T-cell (primary cell): ENCODE measurements at regions not wholly inside any gene's neighbourhood (a gene's known extent, or its start where the extent isn't known, plus 50 kb on each side); places are given as distances from the start of the nearest gene placed in this dataset.
"Not testable (repeated sequence)": the region's sequence is repeated elsewhere in the genome, so short reads cannot be mapped to it uniquely, and the experiment has no call there.

ENCODE experiments used
- ATAC-seq, 4 experiments: fragments of 200-7000 bp in 3 of 4; fragments of 150-1000 bp in 1 of 4; cut with Tn5 transposase; replicated peaks in 1 of 4; 1 replicate in 3 of 4; 2 replicates in 1 of 4; pipeline ENCODE4 v1.10.0; 2021; ENCODE audit warnings: moderate library complexity in 3 of 4, mild to moderate bottlenecking in 2 of 4, moderate number of reproducible peaks in 1 of 4
- CTCF ChIA-PET, 2 donors: fragments of 300-600 bp; sonication (Branson Sonifier 250); formaldehyde crosslinking; loops; one replicate each; lab custom pipeline; 2022; ENCODE audit warnings: antibody characterized with exemption in 2 of 2; lab: Charles Lee
- POLR2A ChIA-PET, 2 donors: fragments of 300-600 bp; sonication (Branson Sonifier 250); formaldehyde crosslinking; loops; one replicate each; lab custom pipeline; 2022; ENCODE audit warnings: antibody characterized with exemption in 2 of 2; lab: Charles Lee
- DNase-seq, 35 experiments: peaks; one replicate each; pipeline versions ENCODE4 v3.0.0 to v3.0.0-alpha.2; 2013 to 2023
- H3K27ac ChIP-seq: one replicate; pipeline ENCODE4 v1.5.1; 2013; ENCODE audit warnings: low read length
- H3K27me3 ChIP-seq, 2 experiments: replicated peaks in 1 of 2; 1 replicate in 1 of 2; 2 replicates in 1 of 2; pipeline versions ENCODE4 v1.6.1 to v1.7.0; 2013; ENCODE audit warnings: low read length in 1 of 2, mixed read lengths in 1 of 2; ENCODE audit not compliant: control insufficient read depth in 2 of 2, insufficient read depth in 2 of 2; ENCODE audit errors: extremely low read depth in 1 of 2
- H3K36me3 ChIP-seq, 2 donors: 1 replicate in 1 of 2; 2 replicates in 1 of 2; pipeline versions ENCODE4 v1.6.1 to v1.7.0; 2013; ENCODE audit warnings: low read length in 1 of 2; ENCODE audit not compliant: control insufficient read depth in 2 of 2, insufficient read depth in 1 of 2; ENCODE audit errors: extremely low read depth in 1 of 2
- H3K4me1 ChIP-seq, 2 experiments: 1 replicate in 1 of 2; 2 replicates in 1 of 2; pipeline versions ENCODE4 v1.6.1 to v1.7.0; 2013; ENCODE audit warnings: low read length in 2 of 2, mixed read lengths in 1 of 2; ENCODE audit not compliant: insufficient read depth in 2 of 2, control insufficient read depth in 1 of 2; ENCODE audit errors: extremely low read depth in 1 of 2
- H3K4me3 ChIP-seq, 2 donors: 1 replicate in 1 of 2; 2 replicates in 1 of 2; pipeline versions ENCODE4 v1.5.1 to v1.7.0; 2013; ENCODE audit warnings: mild to moderate bottlenecking in 2 of 2, low read length in 1 of 2, moderate library complexity in 1 of 2; ENCODE audit not compliant: control insufficient read depth in 1 of 2; ENCODE audit errors: extremely low read depth in 1 of 2
- H3K9me3 ChIP-seq: 2 replicates; pipeline ENCODE4 v1.7.0; 2013
- H3K27ac Mint-ChIP-seq, 2 donors: one replicate each; pipeline ENCODE4 v1.8.0; 2020 to 2021; ENCODE audit warnings: mild to moderate bottlenecking in 2 of 2, mixed read lengths in 2 of 2
- H3K27me3 Mint-ChIP-seq, 2 donors: one replicate each; pipeline ENCODE4 v1.8.0; 2021 to 2022; ENCODE audit warnings: mixed read lengths in 2 of 2
- H3K36me3 Mint-ChIP-seq: one replicate; pipeline ENCODE4 v1.8.0; 2021; ENCODE audit warnings: mixed read lengths
- H3K4me1 Mint-ChIP-seq, 3 donors: one replicate each; pipeline ENCODE4 v1.8.0; 2020 to 2022; ENCODE audit warnings: mixed read lengths in 3 of 3, mild to moderate bottlenecking in 1 of 3
- H3K4me3 Mint-ChIP-seq, 3 donors: one replicate each; pipeline ENCODE4 v1.8.0; 2020 to 2022; ENCODE audit warnings: mild to moderate bottlenecking in 3 of 3, mixed read lengths in 3 of 3, moderate library complexity in 3 of 3
- H3K9me3 Mint-ChIP-seq, 3 donors: one replicate each; pipeline ENCODE4 v1.8.0; 2020 to 2022; ENCODE audit warnings: mixed read lengths in 3 of 3
- WGBS: methylation state at CpG from one replicate; pipeline ENCODE4 v1.1.5; 2013; ENCODE audit warnings: missing lambda C conversion rate; ENCODE audit not compliant: insufficient coverage; 5-methylcytosine and 5-hydroxymethylcytosine counted together

DNA sequence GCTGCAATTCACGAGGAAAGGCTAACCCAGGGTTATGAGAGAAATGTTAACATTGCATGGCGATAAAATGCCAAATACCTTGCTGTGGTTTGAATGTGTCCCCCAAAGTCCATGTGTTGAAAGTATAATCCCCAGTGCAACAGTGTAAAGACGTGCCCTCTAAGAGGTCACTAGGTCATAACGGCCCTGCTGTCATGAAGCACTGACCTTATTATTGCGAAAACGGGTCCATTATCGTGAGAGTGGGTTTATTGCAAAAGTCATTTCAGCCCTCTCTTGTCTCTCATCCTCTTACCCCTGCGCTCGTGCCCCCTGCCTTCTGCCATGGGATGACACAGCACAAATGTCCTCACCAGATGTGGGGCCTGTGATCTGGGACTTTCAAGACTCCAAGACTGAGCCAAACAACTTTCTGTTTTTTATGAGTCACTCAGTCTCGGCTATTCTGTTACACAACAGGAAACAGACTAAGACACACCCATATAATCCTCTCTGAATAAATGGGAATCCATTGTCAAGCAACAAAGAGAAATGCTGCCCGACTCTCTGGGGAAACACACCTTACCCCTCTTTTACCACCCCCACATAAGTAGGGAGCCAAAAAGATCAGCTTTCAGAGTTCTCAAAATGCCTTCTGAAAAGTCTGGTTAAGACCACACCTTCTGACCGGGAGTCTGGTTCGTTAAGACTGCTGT is 73.1 kb upstream of the UCN3 start:
- peaks cover 41 to 73% (median 71%) of the 10 kb centered on the region in 3 donors for H3K4me1 Mint-ChIP-seq

DNA sequence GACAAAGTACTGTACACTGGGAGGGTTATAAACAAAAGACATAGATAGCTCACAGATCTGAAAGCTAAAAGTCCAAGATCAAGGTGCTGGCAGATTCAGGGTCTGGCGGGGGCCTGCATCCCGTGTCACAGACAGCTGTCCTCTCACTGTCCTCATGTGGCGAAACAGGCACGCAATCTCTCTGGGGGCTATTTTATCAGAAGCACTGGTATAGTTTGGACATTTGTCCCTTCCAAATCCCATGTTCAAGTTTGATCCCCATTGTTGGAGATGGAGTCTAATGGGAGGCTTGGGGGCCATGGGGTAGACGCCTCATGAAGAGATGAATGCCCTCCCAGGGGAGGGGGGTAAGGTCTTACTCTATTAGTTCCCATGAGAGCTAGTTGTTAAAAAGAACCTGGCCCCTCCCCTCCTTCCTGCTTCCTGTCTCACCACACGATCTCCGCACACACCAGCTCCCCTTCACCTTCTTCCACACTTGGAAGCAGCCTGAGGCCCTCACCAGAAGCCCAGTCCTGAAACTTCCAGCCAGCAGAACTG is 72.5 kb upstream of the UCN3 start:
- ChIA-PET CTCF (interaction anchor here in 1 of 2 donors (0.7 to 1.2 kb wide), 2 partner anchors 150 to 480 kb away, joined by 3 read pairs; no protein-coding TSS in a partner anchor), POLR2A (no interaction called here)
- peaks cover 0 to 1% of the 10 kb centered on the region in 2 donors for H3K27me3 Mint-ChIP-seq
- H3K27ac Mint-ChIP-seq = peak overlapping the region; percentile 93 to 100
- peak overlapping the region; percentile 69 to 92 (median 86) for H3K4me3 Mint-ChIP-seq
- Histone ChIP-seq H3K27ac (peak overlapping the region; percentile 97), H3K4me1 (peaks cover 25 to 51% of the 10 kb centered on the region in 2 experiments), H3K36me3 (peaks cover 0 to 3% of the 10 kb centered on the region in 2 donors), H3K27me3 (no peaks in the 10 kb centered on the region), H3K4me3 (peak overlapping the region; percentile 50 to 52), H3K9me3 (no peaks in the 10 kb centered on the region)
- peaks cover 46 to 79% (median 78%) of the 10 kb centered on the region in 3 donors for H3K4me1 Mint-ChIP-seq
- ATAC-seq (peak; percentile 32 to 61 (median 50)), DNase-seq (peak in 27 of 35 experiments; percentile 2 to 59 (median 24))
- H3K36me3 Mint-ChIP-seq = no peaks in the 10 kb centered on the region
- WGBS = no CpG with 5 or more reads among the region's 7 CpGs
- H3K9me3 Mint-ChIP-seq = peaks cover 0 to 4% (median 0%) of the 10 kb centered on the region in 3 donors

More for the DNA sequence above, 73.1 kb upstream of the UCN3 start:
- peak overlapping the region; percentile 69 to 92 (median 86) for H3K4me3 Mint-ChIP-seq
- no peaks in the 10 kb centered on the region for H3K36me3 Mint-ChIP-seq
- H3K9me3 ChIP-seq = no peaks in the 10 kb centered on the region
- H3K27me3 Mint-ChIP-seq = peaks cover 0 to 7% of the 10 kb centered on the region in 2 donors
- WGBS = 39% methylated on average over 10 of the region's 13 CpGs
- H3K36me3 ChIP-seq = peaks cover 0 to 3% of the 10 kb centered on the region in 2 donors
- H3K4me3 ChIP-seq = peak overlapping the region; percentile 50 to 52
- H3K27me3 ChIP-seq = no peaks in the 10 kb centered on the region
- POLR2A ChIA-PET = no interaction called here
- ATAC-seq = peak; percentile 65 to 75 (median 74)
- peak overlapping the region; percentile 93 to 100 for H3K27ac Mint-ChIP-seq
- peak overlapping the region; percentile 97 for H3K27ac ChIP-seq
- H3K9me3 Mint-ChIP-seq = peaks cover 0 to 4% (median 0%) of the 10 kb centered on the region in 3 donors
- CTCF ChIA-PET = interaction anchor here in 1 of 2 donors (0.7 to 1.2 kb wide), 2 partner anchors 150 to 479 kb away, joined by 3 read pairs; no protein-coding TSS in a partner anchor
- peak; percentile 18 to 76 (median 51) for DNase-seq
- H3K4me1 ChIP-seq = peaks cover 19 to 46% of the 10 kb centered on the region in 2 experiments

DNA sequence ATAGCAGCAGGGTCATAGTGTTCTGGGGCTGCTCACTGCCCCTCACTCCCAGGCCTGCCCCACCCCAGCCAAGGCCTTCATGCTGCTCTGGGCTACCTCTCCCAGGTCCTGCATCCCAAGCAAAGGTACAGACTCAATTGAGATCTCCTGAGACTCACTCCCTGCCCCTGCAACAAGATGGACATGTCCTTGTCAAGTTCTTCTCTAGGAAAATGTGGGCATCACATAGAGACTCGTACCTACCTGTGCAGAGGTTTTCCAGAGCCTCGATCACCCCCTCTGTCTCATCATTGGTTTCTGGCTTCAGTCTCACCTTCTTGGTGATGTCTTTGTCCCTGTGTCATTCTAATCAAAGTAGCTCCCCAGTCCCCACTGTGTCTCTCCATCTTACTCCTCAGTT is 71.8 kb upstream of the UCN3 start:
- H3K27me3 ChIP-seq, H3K9me3 Mint-ChIP-seq, ATAC-seq, H3K9me3 ChIP-seq, POLR2A ChIA-PET, H3K36me3 Mint-ChIP-seq, H3K27me3 Mint-ChIP-seq, H3K36me3 ChIP-seq: not testable (repeated sequence)
- Histone ChIP-seq H3K27ac (peak overlapping the region; percentile 74), H3K4me3 (peak overlapping the region; percentile 50 to 53), H3K4me1 (peaks cover 32 to 58% of the 10 kb centered on the region in 2 experiments)
- WGBS = 30% methylated on average over 2 of the region's 2 CpGs
- peak overlapping the region; percentile 69 to 92 (median 86) for H3K4me3 Mint-ChIP-seq
- DNase-seq = peak in 1 of 35 experiments; percentile 9
- H3K4me1 Mint-ChIP-seq = peaks cover 53 to 86% (median 85%) of the 10 kb centered on the region in 3 donors
- H3K27ac Mint-ChIP-seq = peak overlapping the region; percentile 93 to 100
- CTCF ChIA-PET = interaction anchor here in 1 of 2 donors (1.2 to 1.5 kb wide), 2 partner anchors 12 to 481 kb away, joined by 3 to 4 read pairs; no protein-coding TSS in a partner anchor

DNA sequence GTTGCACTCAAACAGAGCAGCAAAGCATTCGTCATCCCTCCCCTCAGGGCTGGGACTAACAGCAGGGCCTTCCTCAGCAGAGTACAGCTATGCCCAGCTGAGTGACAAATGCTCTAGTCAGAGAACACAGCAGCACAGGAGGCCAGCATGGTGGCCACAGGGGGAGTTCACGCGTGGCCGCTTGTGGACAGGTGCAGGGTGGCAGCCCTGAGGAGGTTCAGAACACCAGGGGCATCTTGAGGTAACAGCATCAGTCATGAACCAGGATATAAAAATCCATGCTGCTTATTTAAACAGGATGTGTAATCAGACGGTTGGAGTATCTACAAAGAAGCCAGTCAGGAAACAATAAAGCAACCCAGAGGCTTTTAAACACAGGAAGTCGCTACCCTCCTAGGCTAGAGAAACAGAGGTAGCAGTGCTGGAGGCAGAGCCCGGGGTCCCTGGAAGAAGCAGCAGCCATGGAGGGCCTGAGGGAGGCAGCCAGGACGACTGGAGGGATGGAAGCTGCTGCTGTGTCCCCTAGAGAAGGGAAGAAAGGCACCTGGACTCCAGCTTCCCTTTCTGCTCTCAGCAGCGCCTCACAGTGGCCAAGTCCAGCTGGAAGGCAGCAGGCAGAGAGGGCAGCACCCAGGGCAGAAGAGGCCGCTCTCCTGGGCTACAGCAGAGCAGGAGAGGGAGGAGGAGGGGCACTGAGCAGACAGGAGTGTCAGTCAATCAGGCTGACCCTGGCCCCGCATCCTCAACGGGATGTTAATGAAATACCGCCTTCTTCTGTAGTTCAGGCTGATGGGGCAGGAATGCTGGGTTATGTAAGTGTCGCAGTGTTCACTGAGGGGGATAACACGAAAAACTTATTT is 70.8 kb upstream of the UCN3 start:
- Histone ChIP-seq H3K9me3 (no peaks in the 10 kb centered on the region), H3K4me1 (peaks cover 32 to 60% of the 10 kb centered on the region in 2 experiments), H3K27ac (peak overlapping the region; percentile 74), H3K36me3 (peaks cover 0 to 3% of the 10 kb centered on the region in 2 donors), H3K4me3 (peak overlapping the region; percentile 50 to 53), H3K27me3 (no peaks in the 10 kb centered on the region)
- Mint-ChIP-seq H3K27ac (peak overlapping the region; percentile 64 to 100), H3K9me3 (peaks cover 0 to 7% (median 0%) of the 10 kb centered on the region in 3 donors), H3K4me1 (peaks cover 57 to 89% (median 85%) of the 10 kb centered on the region in 3 donors), H3K4me3 (peak overlapping the region in 2 of 3 donors; percentile 86 to 92), H3K27me3 (peaks cover 0 to 1% of the 10 kb centered on the region in 2 donors), H3K36me3 (no peaks in the 10 kb centered on the region)
- CTCF ChIA-PET = interaction anchor here in 1 of 2 donors (1.5 kb wide), 1 partner anchor 12 kb away, joined by 4 read pairs; no protein-coding TSS in a partner anchor
- 17% methylated on average over 11 of the region's 15 CpGs for WGBS
- peak; percentile 59 to 69 (median 62) for ATAC-seq
- peak in 34 of 35 experiments; percentile 13 to 73 (median 48) for DNase-seq
- POLR2A ChIA-PET = interaction anchor here in 1 of 2 donors (0.6 kb wide), 1 partner anchor 1006 kb away, joined by 3 read pairs; no protein-coding TSS in a partner anchor

DNA sequence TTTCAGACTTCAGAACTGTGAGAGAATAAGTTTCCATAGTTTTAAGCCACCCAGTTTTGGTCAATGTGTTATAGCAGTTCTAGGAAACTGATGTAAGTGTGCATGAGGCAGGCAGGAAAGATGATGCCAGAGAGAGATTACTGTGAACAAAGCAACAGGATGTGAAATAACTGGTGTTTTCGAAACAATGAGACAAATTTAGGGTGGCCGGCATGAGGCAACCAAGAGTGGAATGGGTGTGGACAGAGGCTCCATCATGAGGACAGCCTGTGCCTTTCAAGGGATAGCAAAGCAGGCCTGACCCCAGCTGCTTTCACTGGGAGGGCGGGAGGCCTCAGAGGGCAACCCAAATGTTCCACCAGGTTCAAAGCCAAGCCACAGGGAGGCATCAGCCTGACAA is 67.3 kb upstream of the UCN3 start:
- CTCF ChIA-PET = interaction anchor here in 1 of 2 donors (0.5 kb wide), 1 partner anchor 1590 kb away, joined by 3 read pairs; no protein-coding TSS in a partner anchor
- 5% methylated on average over 2 of the region's 3 CpGs for WGBS
- H3K27me3 Mint-ChIP-seq = peaks cover 0 to 1% of the 10 kb centered on the region in 2 donors
- Histone ChIP-seq H3K4me3 (no peak overlapping the region), H3K9me3 (no peaks in the 10 kb centered on the region), H3K4me1 (peaks cover 21 to 46% of the 10 kb centered on the region in 2 experiments), H3K27ac (peak overlapping the region; percentile 82), H3K27me3 (no peaks in the 10 kb centered on the region), H3K36me3 (peaks cover 0 to 3% of the 10 kb centered on the region in 2 donors)
- no peaks in the 10 kb centered on the region for H3K36me3 Mint-ChIP-seq
- POLR2A ChIA-PET = interaction anchor here in 1 of 2 donors (0.7 kb wide), 1 partner anchor 421 kb away, joined by 4 read pairs; no protein-coding TSS in a partner anchor
- peak overlapping the region in 2 of 3 donors; percentile 59 to 86 for H3K4me3 Mint-ChIP-seq
- ATAC-seq (peak; percentile 18 to 49 (median 36)), DNase-seq (peak in 13 of 35 experiments; percentile 3 to 43 (median 19))
- peaks cover 0 to 7% (median 0%) of the 10 kb centered on the region in 3 donors for H3K9me3 Mint-ChIP-seq
- peaks cover 41 to 80% (median 62%) of the 10 kb centered on the region in 3 donors for H3K4me1 Mint-ChIP-seq
- H3K27ac Mint-ChIP-seq = peak overlapping the region; percentile 82 to 100
